H1 (cell line): ENCODE measurements at regions not wholly inside any gene's neighbourhood (a gene's known extent, or its start where the extent isn't known, plus 50 kb on each side); places are given as distances from the start of the nearest gene placed in this dataset.

Source experiments
- BCL11A ChIP-seq, 2 experiments: IDR thresholded peaks; one replicate each; pipeline ENCODE4 v1.6.1; 2011; ENCODE audit warnings: low read depth in 2 of 2, low read length in 2 of 2, mild to moderate bottlenecking in 2 of 2
- CHD7 ChIP-seq: fragments of 300-600 bp; sonication (generic); IDR thresholded peaks from 2 replicates; pipeline ENCODE4 v1.7.1; 2012; ENCODE audit warnings: low read length, moderate library complexity, mild to moderate bottlenecking, inconsistent platforms; ENCODE audit not compliant: insufficient replicate concordance
- KDM5A ChIP-seq: fragments of 200-600 bp; IDR thresholded peaks from 2 replicates; pipeline ENCODE4 v1.7.1; 2012; ENCODE audit warnings: mild to moderate bottlenecking, low read length, inconsistent platforms, mixed read lengths
- RBBP5 ChIP-seq: IDR thresholded peaks from 2 replicates; pipeline ENCODE4 v1.7.1; 2012; ENCODE audit warnings: low read depth, mild to moderate bottlenecking, inconsistent platforms, low read length, moderate library complexity, borderline replicate concordance
- TAF1 ChIP-seq: IDR thresholded peaks from 2 replicates; pipeline ENCODE4 v1.6.1; 2011; ENCODE audit warnings: mild to moderate bottlenecking, low read depth, low read length

GRCh38 chr5:33317271-33317670 is 123.5 kb upstream of the TARS1 start (continued):
- no peak for TF ChIP-seq CHD7
- no peak for TF ChIP-seq KDM5A
- no peak for TF ChIP-seq TAF1
- no peak for TF ChIP-seq BCL11A (IDR thresholded peaks at IDR 0.05; ENCODE audit: low read depth in 2 of 2, low read length in 2 of 2)
- no peak for TF ChIP-seq RBBP5
- TF ChIP-seq, all 59 proteins: peak for 0
